OCI-LY3 (cell line): ENCODE measurements at regions not wholly inside any gene's neighbourhood (a gene's known extent, or its start where the extent isn't known, plus 50 kb on each side); places are given as distances from the start of the nearest gene placed in this dataset.

Experiments used
- EZH2phosphoT487 ChIP-seq: fragments of 200-600 bp; shearing (Covaris generic); IDR thresholded peaks from 2 replicates; pipeline ENCODE4 v1.6.1; 2018; ENCODE audit warnings: antibody characterized with exemption, mixed run types, low read depth
- TF ChIP-seq, protein P1 (sequence below): fragments of 200-600, 300-600 bp; sonication (generic); IDR thresholded peaks from 2 replicates; pipeline ENCODE4 v1.5.1; 2014; ENCODE audit warnings: antibody characterized with exemption, low read length, low read depth

DNA sequence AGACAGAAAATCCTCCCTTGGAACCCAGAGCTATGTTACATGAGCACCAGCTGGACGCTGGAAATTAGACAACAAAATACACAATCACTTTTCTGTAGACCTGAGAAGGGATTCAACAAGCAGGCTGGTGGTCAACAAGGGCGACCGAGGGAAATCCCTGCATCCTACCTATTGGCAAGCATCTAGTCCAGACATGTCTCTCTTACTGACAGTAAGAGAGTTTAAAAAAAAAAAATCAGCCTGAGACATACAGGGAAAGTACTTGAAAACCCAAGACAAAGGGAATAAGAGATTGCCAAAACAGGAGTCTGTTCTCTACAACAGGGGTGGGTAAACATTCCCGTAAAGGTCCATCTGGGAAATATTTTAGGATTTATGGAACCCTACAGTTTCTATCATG, 108.0 kb downstream of the KDR start:
- TF ChIP-seq, protein P1, sequence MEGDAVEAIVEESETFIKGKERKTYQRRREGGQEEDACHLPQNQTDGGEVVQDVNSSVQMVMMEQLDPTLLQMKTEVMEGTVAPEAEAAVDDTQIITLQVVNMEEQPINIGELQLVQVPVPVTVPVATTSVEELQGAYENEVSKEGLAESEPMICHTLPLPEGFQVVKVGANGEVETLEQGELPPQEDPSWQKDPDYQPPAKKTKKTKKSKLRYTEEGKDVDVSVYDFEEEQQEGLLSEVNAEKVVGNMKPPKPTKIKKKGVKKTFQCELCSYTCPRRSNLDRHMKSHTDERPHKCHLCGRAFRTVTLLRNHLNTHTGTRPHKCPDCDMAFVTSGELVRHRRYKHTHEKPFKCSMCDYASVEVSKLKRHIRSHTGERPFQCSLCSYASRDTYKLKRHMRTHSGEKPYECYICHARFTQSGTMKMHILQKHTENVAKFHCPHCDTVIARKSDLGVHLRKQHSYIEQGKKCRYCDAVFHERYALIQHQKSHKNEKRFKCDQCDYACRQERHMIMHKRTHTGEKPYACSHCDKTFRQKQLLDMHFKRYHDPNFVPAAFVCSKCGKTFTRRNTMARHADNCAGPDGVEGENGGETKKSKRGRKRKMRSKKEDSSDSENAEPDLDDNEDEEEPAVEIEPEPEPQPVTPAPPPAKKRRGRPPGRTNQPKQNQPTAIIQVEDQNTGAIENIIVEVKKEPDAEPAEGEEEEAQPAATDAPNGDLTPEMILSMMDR: no peak
- no peak for TF ChIP-seq EZH2phosphoT487
